CD1c-positive myeloid dendritic cell (primary cell): ENCODE measurements at regions not wholly inside any gene's neighbourhood (a gene's known extent, or its start where the extent isn't known, plus 50 kb on each side); places are given as distances from the start of the nearest gene placed in this dataset.
"Not testable (repeated sequence)": the region's sequence is repeated elsewhere in the genome, so short reads cannot be mapped to it uniquely, and the experiment has no call there.

Experiments used
- DNase-seq: peaks from one replicate; pipeline ENCODE4 v3.0.0-alpha.2; 2016; ENCODE audit errors: extremely low spot score

DNA sequence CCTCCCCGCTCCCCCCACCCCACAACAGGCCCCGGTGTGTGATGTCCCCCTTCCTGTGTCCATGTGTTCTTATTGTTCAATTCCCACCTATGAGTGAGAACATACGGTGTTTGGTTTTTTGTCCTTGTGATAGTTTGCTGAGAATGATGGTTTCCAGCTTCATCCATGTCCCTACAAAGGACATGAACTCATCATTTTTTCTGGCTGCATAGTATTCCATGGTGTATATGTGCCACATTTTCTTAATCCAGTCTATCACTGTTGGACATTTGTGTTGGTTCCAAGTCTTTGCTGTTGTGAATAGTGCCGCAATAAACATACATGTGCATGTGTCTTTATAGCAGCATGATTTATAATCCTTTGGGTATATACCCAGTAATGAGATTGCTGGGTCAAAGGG is 104.3 kb downstream of the MTPN start:
- DNase-seq, result not testable (repeated sequence)

DNA sequence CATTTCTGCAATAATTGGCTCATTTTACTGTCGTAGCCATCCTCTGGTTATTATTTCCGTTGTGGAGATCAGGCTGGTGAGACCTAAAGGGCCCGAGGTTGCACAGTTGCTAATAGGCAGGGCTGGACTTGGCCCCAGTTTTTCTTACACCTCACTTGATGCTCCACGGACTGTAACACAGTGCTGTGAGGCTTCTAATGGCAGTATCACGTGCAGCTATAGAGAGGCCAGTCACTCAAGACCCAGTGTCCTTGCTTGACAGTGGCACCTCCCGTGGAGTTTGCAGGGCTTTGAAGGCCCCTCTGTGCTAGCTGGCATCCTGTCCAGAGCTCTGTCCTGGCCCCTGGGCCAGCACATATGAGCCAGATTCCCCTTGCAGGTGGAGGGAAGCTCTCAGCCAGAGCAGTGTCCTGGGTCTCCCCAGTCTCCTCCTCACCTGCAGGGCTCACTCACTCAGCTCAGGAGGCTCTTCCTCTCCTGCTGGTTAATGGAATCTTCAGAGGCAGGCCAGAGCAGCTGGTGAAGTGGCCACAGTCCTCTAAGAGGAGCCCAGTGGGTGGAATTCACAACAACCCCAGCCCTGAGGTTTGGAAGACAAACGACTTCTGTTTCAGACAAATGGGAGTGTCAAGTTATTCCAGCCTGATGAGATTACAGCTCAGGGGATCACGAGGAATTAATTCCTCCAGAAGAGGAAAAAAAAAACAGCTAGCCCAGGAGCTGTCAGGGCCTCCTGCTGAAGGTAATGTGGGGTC is 114.2 kb upstream of the FAM180A start:
- no peak for DNase-seq

DNA sequence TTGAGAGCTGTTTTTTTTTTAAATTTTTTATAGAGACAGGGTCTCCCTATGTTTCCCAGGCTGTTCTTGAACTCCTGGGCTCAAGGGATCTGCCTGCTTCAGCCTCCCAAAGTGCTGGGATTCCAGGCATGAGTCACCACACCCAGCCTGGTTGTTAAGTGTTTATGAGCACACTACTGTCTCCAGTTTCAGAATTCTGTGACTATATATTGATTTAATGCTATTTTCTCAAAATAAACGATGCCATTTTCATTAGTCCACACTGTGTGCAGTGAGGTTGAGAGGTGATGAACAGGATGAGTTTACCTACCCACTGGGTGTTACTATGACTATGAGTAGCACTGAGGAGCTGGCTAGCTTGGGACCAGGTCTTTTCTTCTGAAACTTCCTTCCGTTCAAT is 110.9 kb upstream of the FAM180A start:
- no peak for DNase-seq

DNA sequence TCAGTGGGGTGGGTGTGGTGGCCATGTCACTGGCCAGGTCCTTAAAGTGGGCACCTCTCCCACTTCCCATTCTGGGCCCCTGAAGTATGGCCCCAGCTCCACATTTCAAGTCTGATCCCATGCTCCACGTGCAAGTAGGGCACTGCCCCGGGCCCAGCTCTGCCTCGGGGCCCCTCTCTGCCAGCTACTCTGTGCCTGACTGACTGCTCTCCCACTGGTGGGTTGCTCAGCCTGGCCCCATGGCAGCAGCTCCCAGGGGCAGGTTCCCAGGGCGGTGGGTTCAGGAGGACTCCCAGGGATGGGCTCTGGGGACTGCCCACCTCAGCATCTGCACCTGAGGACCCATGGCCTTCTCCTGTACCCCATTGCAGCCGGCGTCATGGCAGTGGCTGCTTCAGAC is 110.2 kb upstream of the FAM180A start:
- no peak for DNase-seq

DNA sequence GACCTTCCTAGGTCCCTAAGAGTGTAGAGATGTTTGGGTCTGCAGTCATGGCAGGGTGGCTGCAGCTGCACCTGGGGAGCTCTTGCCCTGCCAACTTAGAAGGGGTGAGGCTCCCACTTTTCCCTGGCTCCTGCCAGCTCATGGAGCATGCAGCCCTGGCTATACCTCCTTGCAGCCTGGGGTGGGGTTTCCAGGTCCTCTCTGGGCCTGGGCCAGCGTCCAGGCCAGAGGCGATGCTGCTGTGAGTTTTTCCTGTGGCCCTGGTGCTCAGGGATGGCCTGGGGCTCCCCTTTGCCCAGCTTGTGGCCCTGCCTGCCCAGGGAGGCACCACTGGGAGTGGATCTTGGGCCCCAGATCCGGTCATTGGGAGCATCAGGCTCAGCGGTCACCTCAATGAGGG is 109.8 kb upstream of the FAM180A start:
- no peak for DNase-seq

DNA sequence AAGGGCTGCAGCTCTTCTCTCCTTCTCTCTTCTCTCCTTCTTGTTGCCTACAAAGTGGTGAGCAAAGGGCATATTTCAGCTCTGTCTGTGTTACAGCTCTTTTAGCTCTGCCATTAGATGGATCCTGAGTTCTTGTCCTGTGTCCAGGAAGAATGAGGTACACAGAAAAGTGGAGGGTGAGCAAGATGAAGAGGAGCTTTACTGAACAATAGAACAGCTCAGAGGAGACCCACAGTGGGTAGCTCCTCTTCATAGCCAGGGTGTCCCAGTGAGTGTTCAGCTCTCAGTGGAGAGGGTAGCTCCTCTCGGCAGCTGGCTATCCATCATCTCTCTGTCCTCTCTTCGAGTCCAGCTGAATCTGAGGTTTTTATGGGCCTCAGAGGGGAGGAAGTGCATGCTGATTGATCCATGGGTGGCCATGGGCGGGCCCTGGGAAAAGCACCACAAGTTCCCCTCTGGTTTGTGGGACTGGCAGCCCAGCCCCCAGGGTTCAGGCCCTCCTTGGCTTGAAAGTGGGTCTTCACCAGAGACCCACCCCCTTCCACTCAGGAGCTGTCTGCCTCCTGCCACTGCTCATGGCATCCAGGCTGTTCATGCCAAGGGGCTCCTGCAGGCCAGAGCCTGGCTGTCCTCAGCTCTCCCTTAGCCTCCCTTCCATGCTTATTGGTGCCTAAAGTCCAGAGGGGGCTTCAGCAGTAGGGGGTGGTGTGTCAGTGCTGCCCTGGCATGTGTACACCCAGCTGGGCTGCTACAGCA is 109.1 kb upstream of the FAM180A start:
- DNase-seq, result no peak

DNA sequence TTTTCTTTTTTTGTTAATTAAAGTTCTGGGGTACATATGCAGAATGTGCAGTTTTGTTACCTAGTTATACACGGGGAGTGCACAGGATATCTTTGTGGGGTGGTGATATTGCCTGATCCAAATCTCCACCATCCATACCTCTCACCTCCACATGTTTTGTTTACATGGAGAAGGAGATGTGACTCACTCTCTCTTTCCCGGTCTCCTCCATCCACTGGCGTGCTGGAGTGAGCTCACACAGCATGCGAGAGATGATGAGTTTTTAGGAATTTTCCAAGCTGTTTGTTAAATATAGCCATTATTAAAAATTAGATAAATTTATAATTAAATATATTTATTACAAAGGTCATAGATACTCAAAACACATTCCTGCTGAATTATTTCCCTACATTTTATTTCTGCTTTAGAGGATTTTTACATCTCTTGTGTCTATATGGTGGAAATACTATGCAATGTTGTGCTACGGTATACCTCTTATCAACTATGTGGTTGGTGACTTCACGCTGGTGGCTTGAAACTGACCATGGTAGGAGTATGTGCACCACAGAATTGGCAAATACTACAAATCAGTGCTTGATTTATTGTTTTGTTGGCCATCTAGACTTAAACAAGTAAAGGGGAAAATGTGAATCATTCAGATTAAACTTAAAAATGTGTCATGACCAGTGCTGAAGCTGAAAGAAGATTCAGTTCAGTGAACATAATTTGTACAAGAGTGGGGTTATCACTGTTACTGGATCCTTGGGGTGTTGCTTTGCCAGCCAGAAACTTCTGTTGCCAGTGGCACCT is 107.9 kb upstream of the FAM180A start:
- DNase-seq, result no peak

DNA sequence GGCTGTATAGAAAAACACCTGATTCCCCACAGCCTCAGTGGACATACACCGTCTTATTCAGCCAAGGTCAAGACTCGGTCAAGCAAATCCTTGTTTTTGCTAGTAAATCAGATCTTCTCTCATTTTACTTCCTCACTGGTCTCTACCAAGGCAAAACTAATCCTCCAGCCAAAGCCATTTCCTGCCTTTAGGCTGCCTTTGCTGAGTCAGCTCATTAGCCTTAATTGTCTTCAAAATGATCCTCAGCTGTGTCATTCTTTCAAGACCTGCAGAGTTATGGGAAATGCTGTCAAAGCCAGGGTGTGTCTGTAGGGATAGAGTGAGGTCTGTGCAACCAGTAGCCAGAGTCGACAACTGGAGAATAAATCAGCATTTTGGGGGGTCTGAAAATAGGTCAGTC is 107.2 kb upstream of the FAM180A start:
- DNase-seq, result no peak

DNA sequence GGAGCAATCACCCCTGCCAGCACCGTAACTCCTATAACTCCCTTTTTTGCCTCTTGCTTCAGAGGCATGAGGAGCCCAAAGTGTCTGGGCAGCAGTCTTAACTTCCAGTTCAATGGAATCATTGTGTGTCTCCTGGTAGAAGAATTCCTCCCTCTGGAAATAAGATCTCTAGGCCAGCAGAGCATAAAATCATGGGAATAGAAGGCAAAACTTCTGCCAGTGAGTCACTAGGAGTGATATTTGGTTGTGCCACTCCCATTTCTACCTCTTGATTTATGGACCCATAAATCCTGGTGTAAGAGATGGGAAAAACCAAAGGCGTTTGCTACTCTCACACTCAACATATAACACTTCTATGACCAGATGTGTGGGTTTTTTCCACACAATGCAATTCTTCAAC is 104.9 kb upstream of the FAM180A start:
- DNase-seq, result no peak

DNA sequence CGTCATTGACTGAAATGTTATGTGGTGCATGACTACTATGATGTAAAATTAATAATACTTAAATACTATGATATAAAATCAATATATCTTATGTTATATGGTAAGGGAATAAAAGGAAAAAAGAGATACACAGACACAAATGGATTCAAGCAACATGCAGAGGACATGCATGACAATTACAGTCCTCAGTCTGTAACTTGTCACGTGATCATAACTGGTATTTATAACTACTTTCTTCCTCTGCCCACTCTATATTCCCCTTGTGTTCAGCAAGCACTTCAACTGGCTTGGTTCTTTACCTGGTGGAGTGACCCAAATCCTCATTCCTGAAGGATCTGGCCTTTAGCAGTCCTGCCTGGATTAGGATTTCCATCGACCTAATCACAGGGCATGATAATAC is 104.4 kb upstream of the FAM180A start:
- no peak for DNase-seq

DNA sequence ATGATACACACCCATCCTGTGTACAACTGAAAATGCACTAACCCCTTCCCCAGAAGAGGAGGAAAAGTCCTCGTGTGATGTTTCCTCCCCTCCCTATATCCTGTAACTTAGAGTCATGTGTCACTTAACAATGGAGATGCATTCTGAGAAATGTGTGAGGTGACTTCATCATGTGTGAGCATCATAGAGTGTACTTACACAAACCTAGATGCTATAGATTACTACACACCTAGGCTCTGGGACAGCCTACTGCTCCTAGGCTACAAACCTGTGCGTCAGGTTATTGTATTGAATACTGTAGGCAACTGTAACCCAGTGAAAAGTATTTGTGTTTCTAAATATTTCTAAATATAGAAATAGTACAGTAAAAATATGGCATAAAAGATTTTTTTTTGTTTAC is 98.6 kb upstream of the FAM180A start:
- DNase-seq, result no peak

DNA sequence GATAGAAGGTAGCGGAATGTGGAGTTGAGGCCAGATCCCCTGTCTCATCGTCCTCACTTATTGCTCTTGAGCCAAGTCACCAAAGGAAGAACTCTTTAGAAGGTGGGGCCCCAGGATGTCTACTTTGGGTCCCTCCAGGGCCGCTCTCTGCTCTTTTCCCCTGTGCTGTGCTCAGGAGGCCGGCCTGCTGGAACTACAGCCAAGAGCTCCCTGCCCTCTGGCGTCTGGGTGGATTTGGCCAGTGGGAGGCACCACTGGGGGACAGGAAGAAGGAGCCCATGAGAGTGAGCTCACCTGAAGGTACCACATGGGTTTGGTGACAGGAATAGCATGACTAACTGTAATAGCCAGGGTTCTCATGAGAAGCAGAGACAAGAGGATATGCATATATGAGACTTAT is 97.7 kb upstream of the FAM180A start:
- DNase-seq, result no peak

DNA sequence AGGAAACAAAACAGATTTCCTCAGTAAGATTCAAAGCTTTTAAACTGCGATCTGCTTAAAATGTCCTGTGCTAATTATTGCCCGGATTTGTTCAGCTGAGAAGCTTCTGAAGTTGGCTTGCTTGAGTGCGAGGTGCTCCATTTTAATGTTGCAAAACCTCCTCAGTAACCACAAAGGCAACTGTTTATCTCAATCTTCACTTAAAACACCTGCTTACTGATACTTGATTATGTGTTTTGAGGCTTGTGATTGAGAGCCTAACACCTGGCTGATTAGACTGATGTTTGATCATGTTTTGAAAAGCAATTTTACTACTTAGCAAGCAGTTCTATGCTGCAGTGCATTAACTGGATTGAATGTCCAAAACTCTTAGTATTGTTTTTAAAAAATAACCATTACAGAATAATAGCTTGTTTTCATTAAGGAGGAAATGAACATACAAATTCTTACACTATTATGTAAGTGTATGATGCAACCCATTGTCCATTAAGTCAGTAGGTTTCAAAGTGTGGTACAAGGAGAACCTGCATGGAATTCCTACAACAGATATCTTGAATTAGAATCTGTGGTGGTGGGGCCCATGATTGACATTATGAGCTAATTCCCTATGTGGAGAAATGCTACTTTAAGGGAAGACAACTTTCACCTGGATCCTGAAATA is 96.9 kb upstream of the FAM180A start:
- no peak for DNase-seq

DNA sequence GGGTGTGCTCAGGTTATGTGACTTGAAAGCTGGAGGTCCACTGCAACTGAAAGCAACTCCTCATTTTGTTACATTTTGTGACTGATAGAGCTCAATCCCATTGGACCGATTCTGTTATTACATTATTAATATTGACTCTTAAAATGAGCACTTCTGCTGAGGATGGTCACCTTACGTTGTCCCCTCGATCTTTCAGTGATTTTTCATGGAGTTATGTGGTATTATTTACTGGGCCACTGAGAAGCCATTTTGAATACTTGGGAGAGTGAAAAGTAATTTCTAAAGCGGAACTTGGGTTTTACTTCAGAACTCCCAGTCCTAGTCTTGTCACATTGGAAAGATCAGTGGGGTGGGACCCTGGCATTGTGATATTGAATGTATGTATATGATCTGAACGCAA is 96.3 kb upstream of the FAM180A start:
- DNase-seq, result no peak

DNA sequence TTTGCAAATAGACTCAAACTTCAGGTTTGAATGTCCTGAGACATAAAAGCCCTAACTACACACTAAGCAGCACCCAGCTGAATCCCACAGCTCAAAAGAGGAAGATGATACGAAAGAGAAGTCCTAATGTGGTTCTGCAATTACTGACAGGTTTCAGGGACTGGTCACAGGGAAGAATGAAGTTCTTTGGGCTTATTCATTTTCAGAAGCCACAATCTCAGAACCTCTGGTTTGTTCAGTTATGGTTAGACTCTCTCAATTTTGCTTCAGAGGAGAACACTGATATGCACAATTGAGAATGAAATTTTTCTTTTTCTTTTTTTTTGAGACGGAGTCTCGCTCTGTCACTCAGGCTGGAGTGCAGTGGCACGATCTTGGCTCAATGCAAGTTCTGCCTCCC is 94.6 kb upstream of the FAM180A start:
- DNase-seq, result peak; percentile 42

DNA sequence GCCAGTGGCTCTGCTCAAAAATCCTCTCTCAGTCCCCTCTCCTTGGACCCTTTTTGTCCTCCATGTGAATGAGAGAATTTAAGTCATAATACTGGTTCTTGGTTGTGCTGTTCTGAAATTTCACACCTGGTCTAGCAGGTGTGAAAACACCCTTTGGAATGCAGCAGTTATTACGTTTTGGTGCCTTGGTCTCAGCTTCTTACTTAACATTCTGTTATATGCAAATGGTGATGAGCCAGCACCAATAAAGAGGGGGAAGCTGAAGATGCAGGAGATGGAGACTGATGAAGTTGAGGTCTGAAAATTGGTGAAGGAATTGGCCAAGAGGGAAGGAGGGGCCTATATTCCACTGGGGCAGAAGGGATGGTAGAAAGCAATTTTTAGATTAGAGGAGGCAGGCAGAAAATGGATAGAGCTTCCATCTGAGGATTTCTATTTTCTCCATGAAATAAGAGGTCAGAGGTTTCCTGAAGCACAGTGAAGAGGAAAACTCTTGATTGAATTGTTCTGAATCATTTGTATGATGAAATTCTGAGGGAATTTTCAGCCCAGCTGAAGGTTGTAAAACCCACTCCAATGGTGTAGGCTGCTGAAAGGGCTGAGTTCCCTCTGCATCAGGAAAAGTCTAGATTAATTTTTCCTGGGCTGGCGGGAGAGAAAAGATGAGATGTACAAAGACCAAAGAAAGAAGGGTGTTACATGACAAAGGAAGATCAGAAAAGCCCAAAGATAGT is 94.0 kb upstream of the FAM180A start:
- no peak for DNase-seq

DNA sequence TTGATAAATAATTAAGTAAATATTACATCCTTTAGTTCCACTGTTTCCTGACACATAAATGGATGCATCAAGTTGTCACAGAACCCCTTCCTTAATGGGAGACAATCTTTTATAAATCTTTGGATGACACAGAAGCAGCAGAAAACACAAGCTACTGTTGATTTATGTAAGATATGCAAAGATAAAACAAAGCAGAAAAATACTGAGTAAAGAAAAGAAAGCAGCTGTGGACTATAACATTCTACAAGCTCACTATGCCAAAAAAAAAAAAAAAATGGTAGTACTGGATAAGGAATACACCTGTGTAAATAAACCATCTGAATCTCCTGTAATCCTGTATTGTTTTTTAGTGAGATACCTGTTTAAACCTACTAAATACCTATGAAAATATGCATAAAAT is 92.0 kb upstream of the FAM180A start:
- no peak for DNase-seq

DNA sequence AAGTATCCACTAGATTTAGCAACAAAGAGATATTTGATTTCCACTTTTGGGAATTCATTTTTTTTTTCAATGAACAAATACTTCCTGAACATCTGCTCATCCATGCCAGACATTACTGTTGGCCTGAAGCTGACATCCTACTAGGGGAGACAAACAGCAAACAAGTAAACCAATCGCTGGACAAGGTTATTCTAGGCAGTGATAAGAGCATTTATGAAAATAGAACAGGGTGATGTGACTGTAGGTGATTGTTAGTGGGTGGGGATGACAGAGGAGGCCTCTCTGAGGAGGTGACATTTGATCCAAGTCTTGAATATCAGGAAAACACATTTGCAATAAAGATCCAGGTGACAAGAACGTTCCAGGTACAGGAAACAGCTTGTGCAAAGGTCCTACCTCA is 89.1 kb upstream of the FAM180A start:
- no peak for DNase-seq

DNA sequence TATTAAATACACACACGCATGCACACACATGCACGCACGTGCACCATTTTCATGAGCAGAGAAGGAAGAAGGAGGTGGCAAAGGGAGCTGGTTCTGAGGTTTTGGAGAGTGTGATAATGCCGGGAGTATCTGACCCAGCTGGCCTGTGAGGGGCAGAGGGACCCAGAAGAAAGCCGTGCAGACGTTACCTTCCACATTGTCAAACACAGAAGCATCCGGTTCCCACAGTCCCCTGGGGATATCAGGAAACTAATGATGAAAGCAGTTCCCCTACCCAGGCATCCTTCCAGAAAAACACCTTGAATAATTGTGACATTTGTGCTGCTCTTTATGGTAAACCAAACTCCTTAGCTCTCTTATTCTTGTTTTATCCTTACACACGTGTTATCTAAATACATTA is 85.7 kb upstream of the FAM180A start:
- no peak for DNase-seq

DNA sequence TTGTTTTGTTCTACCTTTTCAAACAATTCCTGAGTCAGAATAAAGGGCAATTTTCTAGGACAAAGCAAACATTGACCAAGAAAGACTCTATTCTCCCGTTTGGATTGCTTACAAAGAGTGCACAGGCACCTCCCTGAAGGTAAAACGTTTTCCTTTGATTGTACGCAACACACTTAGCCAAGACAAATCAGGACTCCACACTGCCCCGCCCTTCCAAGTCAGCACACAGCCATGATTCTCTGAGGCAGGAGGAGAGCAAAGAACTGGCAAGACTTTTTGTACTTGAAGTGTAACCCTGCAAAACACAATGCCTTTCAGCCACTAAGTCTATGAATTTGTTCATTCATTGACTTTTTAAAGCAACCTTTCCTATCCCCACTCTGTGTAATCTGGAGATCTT is 85.0 kb upstream of the FAM180A start:
- no peak for DNase-seq

DNA sequence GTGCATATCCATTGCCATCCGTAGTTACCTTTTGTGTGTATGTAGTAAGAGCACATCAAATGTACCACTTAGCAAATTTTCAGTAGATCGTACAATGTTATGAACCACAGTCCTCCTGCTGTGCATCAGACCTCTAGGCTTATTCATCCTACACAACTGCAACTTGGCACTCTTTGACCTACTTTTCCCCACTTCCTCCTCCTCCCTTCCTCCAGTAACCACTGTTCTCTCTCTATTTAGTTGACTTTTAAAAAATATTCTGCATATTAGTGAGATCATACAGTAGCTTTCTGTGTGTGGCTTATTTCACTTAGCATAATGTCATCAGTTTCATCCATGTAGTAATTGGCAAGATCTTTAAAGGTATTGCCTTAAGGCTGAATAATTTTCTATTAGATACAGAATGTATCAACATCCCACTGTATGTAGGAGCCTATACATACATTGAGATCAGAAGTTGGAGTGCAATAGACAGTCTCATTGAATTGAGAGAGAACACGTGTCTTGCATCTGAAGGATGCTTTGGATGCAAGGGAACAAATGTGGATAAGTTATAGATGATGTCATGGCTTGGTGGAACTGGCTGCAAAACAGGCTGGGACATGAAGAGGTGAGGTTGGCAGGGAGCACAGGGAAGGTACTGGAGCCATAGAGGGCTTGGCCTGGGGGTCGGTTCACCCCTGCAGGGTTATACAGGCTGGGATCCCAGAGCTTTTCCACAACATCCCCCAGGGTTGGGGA is 83.0 kb upstream of the FAM180A start:
- no peak for DNase-seq
